ENCODE measurements at regions not wholly inside any gene's neighbourhood (a gene's known extent, or its start where the extent isn't known, plus 50 kb on each side); places are given as distances from the start of the nearest gene placed in this dataset.

DNA sequence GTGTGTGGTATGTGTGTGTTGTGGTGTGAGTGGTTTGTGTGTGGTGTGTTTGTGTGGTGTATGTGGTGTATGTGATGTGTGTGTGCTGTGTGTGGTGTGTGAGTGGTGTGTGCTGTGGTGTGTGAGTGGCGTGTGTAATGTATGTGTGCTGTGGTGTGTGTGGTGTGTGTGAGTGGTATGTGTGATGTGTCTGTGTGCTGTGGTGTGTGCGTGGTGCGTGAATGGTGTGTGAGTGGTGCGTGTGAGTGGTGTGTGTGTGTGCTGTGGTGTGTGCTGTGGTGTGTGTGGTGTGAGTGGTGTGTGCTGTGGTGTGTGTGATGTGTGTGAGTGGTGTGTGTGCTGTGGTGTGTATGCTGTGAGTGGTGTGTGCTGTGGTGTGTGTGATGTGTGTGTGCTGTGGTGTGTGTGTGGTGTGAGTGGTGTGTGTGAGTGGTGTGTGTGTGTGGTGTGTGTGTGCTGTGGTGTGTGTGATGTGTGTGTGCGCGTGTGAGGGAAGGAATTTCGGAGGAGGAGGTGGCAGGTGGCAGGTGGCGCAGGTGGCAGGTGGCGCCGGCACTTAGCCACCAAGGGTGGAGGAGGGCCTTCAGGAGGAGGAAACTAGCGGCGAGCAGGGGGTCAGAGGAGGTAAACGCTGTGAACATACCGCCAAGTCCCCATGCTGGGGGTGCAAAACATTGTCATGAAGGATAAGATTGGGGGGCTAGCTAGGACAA is 191.8 kb downstream of the MELK start:
- DNase-seq = no peak

DNA sequence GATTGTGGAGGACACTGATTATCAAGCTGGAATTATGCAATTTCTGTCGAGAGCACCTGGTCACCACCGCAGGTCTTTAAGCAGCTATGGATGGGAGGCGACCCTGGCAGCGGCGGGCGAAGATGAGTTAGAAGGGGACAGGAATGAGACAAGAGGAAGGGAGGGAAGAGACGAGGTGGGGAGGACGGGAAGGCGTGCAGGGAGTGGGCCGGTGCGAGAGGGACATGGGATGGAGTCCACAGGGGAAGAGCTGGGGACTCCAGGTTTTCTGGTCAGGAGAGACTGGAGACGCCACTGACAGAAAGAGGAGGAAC is 192.3 kb downstream of the MELK start:
- no peak for DNase-seq

DNA sequence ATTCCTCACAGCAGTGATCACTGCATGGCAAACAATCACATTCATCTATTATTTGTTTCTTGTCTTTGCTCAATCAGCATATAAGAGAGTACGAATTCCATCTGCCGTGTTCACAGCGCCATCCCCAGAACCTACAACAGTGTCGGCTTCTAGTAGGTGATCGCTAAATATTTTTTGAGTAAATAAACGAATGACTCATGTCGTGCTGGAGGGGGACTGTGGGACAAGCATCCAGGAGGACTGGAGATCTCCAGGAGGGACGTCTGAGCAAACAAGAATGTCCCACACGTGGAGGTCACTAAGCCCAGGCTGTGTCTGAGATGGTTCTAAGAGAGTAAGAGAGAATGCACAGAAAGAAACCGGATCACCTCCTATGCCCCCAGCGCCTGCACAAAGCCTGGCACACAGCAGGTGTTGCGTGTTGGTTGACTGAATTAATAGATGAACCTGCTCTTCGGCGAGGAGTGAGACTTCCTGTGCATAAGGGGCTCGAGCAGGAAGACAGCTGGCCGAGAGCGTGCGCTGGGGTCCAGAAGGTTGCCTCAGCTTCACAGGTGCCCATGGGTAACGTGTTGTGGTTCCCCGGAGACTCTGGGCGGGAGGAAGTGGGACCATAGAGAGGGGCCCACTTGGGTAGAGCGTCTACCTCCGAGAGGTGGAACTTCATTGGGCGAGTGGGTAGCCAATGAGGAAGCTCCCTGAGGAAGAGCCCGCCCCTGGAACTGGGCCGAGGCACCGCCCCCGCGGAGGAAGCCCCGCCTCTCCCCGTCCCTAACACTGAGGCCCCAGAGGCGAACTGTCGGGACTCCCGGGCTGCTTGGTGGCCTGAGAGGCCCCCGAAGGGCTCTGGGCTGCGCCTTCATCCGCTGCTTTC is 193.0 kb downstream of the MELK start:
- peak; percentile 94 for DNase-seq

DNA sequence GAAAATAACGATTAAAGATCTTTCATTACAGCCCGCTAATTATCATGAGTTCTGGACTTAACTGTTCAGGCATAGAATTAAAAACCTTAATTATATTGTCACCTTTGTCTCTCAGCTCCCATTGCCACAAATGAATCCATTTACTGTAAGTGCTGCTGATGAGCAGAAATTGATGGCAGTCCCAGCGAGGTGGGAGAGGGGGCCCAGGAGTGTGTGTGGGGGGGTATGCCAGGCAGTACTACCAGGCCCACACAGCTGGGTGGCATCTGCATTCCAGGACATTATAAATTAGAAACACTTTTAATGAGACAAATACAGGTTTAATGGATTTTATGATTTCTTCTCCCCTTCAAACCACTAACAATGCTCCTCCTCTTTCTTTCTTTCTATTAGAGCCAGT is 196.0 kb downstream of the MELK start:
- no peak for DNase-seq

DNA sequence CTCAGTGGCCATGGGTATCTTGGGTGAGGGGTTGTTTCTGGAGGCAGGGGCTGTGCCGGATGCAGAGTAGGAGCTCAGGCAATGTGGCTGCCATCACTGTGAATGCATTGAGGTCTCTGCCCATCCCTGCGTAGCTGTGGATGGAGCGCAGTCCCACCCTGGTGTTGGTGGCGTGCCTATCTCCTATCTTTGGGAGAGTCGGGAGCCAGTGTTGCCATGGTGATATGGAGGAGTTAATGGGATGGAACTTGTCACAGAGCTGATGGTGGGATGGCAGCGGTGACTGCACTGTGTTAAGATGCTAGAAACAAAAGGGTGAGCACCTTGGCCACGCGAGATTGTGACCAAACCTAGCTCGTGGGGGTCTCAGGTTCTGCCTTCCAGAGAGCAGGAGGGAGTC is 197.3 kb downstream of the MELK start:
- DNase-seq = no peak

DNA sequence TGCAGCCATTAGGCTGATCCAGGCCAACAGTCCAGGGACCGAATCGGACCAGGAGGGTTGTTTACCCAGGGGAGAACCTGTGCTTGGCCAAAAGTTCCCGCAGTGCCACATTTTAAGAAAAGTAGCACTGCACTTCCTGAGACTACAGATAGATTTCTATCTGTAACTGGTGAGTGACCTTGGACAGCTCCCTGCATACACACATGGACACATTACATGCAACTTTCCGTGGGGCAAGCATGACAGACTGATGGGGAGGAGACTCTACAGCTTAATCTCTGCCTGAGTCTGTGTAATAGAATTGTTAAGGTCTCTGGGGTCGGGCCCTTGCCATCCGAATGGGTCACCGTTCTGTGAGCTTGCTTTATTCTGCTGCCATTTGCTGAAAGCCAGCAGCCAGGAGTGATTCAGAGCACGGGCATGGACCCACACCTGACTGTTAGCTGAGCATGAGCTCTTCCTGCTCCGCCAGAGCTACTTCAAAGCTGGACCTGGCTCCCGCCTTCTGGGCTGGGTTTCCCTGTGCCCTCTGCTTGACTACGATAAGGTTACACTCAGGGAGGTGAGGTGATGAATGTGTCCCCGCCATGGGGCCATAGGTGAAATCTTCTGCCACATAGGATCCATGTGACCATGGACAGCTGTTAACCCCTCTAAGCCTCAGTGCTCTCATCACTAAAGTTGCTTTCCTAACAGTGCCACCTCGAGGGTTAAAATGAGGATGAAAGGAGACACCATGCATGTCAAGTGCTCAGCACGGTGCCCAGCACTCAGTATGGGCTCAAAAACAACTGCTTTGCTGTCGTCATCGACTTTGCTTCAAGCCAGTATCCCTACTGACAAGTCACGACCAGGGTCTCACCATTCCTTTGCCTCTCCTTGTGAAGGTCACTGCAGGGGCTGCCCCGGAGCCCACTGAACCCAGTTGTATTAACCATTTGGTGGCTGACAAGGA is 200.0 kb downstream of the MELK start:
- DNase-seq = no peak

DNA sequence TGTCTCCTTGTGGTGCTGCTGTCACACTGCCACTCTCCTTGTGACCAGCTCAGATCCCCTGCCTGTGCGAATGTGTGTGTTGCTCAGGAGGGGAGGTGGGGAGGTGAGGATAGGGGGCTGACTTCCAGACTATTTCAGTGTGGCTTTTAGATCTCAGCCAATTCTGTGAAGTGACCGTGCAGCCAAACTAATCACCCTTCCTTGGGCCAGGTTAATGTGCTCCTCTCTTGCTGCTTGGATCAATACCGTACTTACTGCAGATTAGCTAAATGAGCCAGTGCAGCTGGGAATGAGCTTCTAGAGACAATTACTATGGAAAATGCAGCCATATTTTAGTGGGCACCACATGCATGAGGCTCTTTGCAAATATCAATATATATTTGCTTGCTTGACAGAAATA is 206.0 kb downstream of the MELK start:
- no peak for DNase-seq

DNA sequence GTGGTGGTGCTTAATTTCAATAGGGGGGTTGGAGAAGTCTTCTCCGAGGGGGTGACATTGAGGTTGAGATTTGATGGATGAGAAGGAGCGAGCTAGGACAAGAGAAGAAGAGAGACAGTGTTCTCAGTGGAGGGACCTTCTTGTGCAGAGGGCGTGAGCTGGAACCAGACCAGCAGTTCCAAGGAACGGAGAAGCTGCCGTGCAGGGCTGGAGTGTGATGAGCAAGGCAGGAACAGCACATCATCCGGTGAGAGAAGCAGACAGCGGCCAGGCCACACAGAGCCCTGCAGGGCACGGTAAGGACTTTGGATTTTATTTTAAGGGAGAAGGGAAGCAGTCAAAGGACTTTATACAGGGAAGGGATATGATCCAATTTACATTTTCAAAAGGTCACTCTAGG is 206.9 kb downstream of the MELK start:
- no peak for DNase-seq

DNA sequence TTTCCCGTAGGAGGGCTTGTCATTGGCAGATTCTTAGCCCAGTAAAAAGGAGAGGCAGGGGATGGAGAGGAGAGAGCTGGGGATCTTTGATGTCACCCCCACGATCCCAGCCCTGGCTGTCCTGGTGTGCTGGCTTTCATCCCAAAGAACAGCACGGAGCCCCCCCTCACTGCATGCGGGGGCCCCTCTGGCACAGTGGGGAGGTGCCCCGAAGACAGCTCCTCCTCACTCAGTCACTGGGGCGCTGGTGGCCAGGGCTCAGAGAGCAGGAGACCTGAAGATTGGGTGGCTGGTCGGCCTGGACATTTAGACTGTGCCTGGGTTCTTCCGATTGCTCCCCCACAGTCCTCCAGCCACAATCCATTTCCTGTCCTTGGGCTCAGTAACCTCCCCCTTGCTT is 207.5 kb downstream of the MELK start:
- no peak for DNase-seq

DNA sequence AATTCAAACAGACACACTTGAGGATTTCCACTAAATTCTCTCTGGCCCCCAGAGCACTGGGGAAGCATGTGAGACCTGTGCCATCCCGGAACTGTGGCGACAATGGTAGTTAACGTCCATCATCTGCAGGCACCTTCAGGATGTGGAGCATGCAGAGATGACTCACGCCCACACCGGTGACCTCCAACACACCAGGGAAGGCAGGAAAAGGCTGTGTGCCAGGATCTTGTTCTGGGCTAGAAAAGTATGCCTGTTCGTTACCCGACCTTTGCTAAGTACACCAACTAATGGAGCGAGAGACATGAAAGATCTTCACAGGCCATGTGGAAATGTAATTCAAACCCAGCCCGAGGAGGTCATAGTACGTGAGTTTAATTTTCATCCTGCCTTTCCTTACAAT is 208.8 kb downstream of the MELK start:
- DNase-seq = no peak
